IMR-90 (cell line): ENCODE measurements at regions not wholly inside any gene's neighbourhood (a gene's known extent, or its start where the extent isn't known, plus 50 kb on each side); places are given as distances from the start of the nearest gene placed in this dataset.
A peak's percentile ranks its signal among the peaks of the same experiment; 100 is the strongest.

ENCODE experiments used
- ATAC-seq: fragments of 200-7000 bp; cut with Tn5 transposase; 2 replicates; pipeline ENCODE4 v1.9.1; 2020; ENCODE audit warnings: low read depth, mild to moderate bottlenecking, moderate library complexity
- BruUV-seq: library from RNA; stranded (reverse); fragments of 400-500 nt; replicated peaks from 2 replicates; lab custom pipeline; 2021; lab: Mats Ljungman, UMichigan
- CTCF ChIA-PET: fragments of 300-600 bp; formaldehyde crosslinking; extraction: SDS; loops from one replicate; lab custom pipeline; 2021; ENCODE audit warnings: antibody characterized with exemption; lab: Yijun Ruan, JAX
- POLR2A ChIA-PET: fragments of 300-600 bp; sonication (Branson Sonifier 250); formaldehyde crosslinking; loops from one replicate; lab custom pipeline; 2022; ENCODE audit warnings: antibody characterized with exemption; ENCODE audit not compliant: unreplicated experiment; lab: Charles Lee
- DNase-seq: peaks from one replicate; pipeline ENCODE4 v3.0.0; 2013
- H2AFZ ChIP-seq: replicated peaks from 2 replicates; pipeline ENCODE3; 2013; ENCODE audit warnings: low read length, mild to moderate bottlenecking; ENCODE audit not compliant: poor library complexity
- H2AK5ac ChIP-seq: 2 replicates; pipeline ENCODE4 v1.6.1; 2013; ENCODE audit warnings: low read depth, low read length, inconsistent platforms
- H2AK9ac ChIP-seq: replicated peaks from 2 replicates; pipeline ENCODE3; 2013; ENCODE audit warnings: mild to moderate bottlenecking, low read depth, low read length, moderate library complexity; ENCODE audit not compliant: poor library complexity
- H2BK120ac ChIP-seq: 2 replicates; pipeline ENCODE4 v1.6.1; 2013; ENCODE audit warnings: low read depth, low read length, inconsistent platforms
- H2BK15ac ChIP-seq: 3 replicates; pipeline ENCODE4 v1.6.1; 2013; ENCODE audit warnings: low read depth, low read length, inconsistent platforms
- H2BK20ac ChIP-seq: 2 replicates; pipeline ENCODE4 v1.6.1; 2013; ENCODE audit warnings: low read depth, mild to moderate bottlenecking, inconsistent platforms, low read length, moderate library complexity
- H2BK5ac ChIP-seq: 2 replicates; pipeline ENCODE4 v1.6.1; 2013; ENCODE audit warnings: mild to moderate bottlenecking, low read depth, low read length, inconsistent platforms; ENCODE audit not compliant: poor library complexity, severe bottlenecking
- H3K14ac ChIP-seq: replicated peaks from 2 replicates; pipeline ENCODE4 v1.6.1; 2013; ENCODE audit warnings: low read depth, low read length, inconsistent platforms
- H3K18ac ChIP-seq: 2 replicates; pipeline ENCODE4 v1.6.1; 2013; ENCODE audit warnings: low read depth, low read length, control low read depth
- H3K23ac ChIP-seq: 2 replicates; pipeline ENCODE4 v1.6.1; 2013; ENCODE audit warnings: low read depth, low read length, inconsistent platforms
- H3K27ac ChIP-seq: 2 replicates; pipeline ENCODE4 v1.5.1; 2013; ENCODE audit warnings: mild to moderate bottlenecking, control low read depth, low read length; ENCODE audit not compliant: insufficient read depth
- H3K27me3 ChIP-seq: 2 replicates; pipeline ENCODE4 v1.6.1; 2013; ENCODE audit warnings: low read length; ENCODE audit not compliant: control insufficient read depth, insufficient read depth
- H3K36me3 ChIP-seq: 2 replicates; pipeline ENCODE4 v1.6.1; 2013; ENCODE audit warnings: low read length, mixed read lengths; ENCODE audit not compliant: control insufficient read depth, insufficient read depth
- H3K4ac ChIP-seq: 2 replicates; pipeline ENCODE4 v1.6.1; 2013; ENCODE audit warnings: low read depth, low read length, inconsistent platforms
- H3K4me1 ChIP-seq: 2 replicates; pipeline ENCODE4 v1.6.1; 2013; ENCODE audit warnings: low read length, mixed read lengths; ENCODE audit not compliant: control insufficient read depth, insufficient read depth
- H3K4me2 ChIP-seq: 2 replicates; pipeline ENCODE4 v1.6.1; 2013; ENCODE audit warnings: low read depth, mild to moderate bottlenecking, control low read depth, low read length, moderate library complexity
- H3K4me3 ChIP-seq: 2 replicates; pipeline ENCODE4 v1.5.1; 2013; ENCODE audit warnings: low read depth, mild to moderate bottlenecking, control low read depth, low read length, moderate library complexity; ENCODE audit not compliant: insufficient read depth
- H3K56ac ChIP-seq: 2 replicates; pipeline ENCODE4 v1.6.1; 2013; ENCODE audit warnings: low read length, inconsistent platforms; ENCODE audit not compliant: insufficient read depth; ENCODE audit errors: extremely low read depth
- H3K79me1 ChIP-seq, 2 experiments: 2 replicates each; pipeline ENCODE4 v1.6.1; 2013; ENCODE audit warnings: low read length in 2 of 2, inconsistent platforms in 1 of 2, low read depth in 1 of 2
- H3K9ac ChIP-seq: 2 replicates; pipeline ENCODE4 v1.6.1; 2013; ENCODE audit warnings: low read depth, low read length, control low read depth
- H3K9me1 ChIP-seq: 2 replicates; pipeline ENCODE4 v1.6.1; 2013; ENCODE audit warnings: low read length, inconsistent platforms; ENCODE audit not compliant: insufficient read depth
- H3K9me3 ChIP-seq: 2 replicates; pipeline ENCODE4 v1.6.1; 2013; ENCODE audit warnings: low read length; ENCODE audit not compliant: control insufficient read depth, insufficient read depth
- H4K20me1 ChIP-seq: 2 replicates; pipeline ENCODE4 v1.6.1; 2013; ENCODE audit warnings: low read length, inconsistent platforms; ENCODE audit not compliant: insufficient read depth
- H4K5ac ChIP-seq: 2 replicates; pipeline ENCODE4 v1.6.1; 2013; ENCODE audit warnings: mild to moderate bottlenecking, low read depth, low read length, control low read depth
- H4K8ac ChIP-seq, 2 experiments: 2 replicates each; pipeline ENCODE4 v1.6.1; 2013; ENCODE audit warnings: low read depth in 2 of 2, low read length in 2 of 2, control low read depth in 1 of 2, inconsistent platforms in 1 of 2
- H4K91ac ChIP-seq: 2 replicates; pipeline ENCODE4 v1.6.1; 2013; ENCODE audit warnings: low read depth, low read length, inconsistent platforms; ENCODE audit not compliant: insufficient read depth
- RAD21 ChIP-seq: IDR thresholded peaks from 2 replicates; pipeline ENCODE4 v1.6.1; 2012; ENCODE audit warnings: low read length, improper control_type of control experiment
- SMC3 ChIP-seq: fragments of 150-350 bp; IDR thresholded peaks from 2 replicates; pipeline ENCODE4 v1.6.1; 2016; ENCODE audit warnings: low read depth, mild to moderate bottlenecking, antibody characterized with exemption, low read length, moderate library complexity
- WGBS, 2 experiments: methylation state at CpG; one replicate each; pipeline versions ENCODE4 v1.1.5 to v1.1.7; 2013; ENCODE audit warnings: missing lambda C conversion rate in 2 of 2; ENCODE audit not compliant: insufficient read length in 1 of 2; ENCODE audit errors: extremely low coverage in 2 of 2; 5-methylcytosine and 5-hydroxymethylcytosine counted together
- dilution Hi-C: fragments of 300-500 bp; cut with HindIII; formaldehyde crosslinking; loops from one replicate; pipeline ENCODE4 v1.14.3; 2018; ENCODE audit warnings: low sequenced_read_pairs; ENCODE audit not compliant: unreplicated experiment
- in situ Hi-C: fragments of 300-500 bp; cut with MboI; formaldehyde crosslinking; loops from 3 replicates; pipeline ENCODE4 v1.14.3; 2019; ENCODE audit warnings: low sequenced_read_pairs, inconsistent platforms, mixed read lengths
- intact Hi-C: fragments of 100-400 bp; cut with micrococcal nuclease; formaldehyde crosslinking; loops from 2 replicates; pipeline ENCODE4 v1.10.0; 2022
- TF ChIP-seq, protein P1 (sequence below): fragments of 150-350 bp; IDR thresholded peaks from 2 replicates; pipeline ENCODE4 v1.6.1; 2017; ENCODE audit warnings: mild to moderate bottlenecking, antibody characterized with exemption, low read length, low read depth
- TF ChIP-seq, protein P2 (sequence below): conservative IDR thresholded peaks from 2 replicates; pipeline ENCODE4 v1.5.1; 2012; ENCODE audit warnings: mild to moderate bottlenecking, low read depth, low read length, improper control_type of control experiment

DNA sequence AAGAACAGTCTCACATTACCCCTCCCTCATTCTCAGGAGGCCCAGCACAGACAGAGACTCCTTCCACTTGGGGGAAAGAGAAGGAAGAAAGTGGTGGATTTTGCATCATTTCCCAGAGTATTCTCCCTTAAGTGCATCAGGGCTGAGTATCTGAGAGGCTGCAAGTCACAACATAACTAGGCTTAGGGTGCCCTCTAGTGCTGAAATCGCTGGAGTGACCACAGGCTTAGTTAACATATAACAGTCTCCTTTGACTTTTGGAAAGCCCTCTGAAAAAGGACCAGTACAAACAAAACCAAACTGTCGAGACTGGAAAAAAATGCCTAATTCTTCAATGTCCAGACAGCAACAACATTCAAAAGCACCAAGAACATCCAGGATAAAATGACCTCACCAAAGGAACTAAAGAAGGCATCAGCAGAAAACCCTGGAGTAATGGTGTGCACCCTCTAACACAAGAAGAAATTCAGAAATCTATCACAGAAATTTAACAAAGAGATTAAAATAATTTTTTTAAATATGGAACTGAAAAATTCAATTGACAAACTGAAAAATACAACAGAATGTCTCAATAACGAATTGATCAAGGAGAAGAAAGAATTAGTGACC lies 412.3 kb downstream of the RPS29 start:
- H3K9me3 ChIP-seq: no peaks in the 10 kb centered on the region
- intact Hi-C loops: loop anchor here (1.0 to 10.0 kb wide), 4 partner anchors 239 to 1257 kb away; no protein-coding TSS in a partner anchor

More for the DNA sequence above, 412.3 kb downstream of the RPS29 start:
- no peak overlapping the region for H3K4me3 ChIP-seq
- H3K56ac ChIP-seq: no peak overlapping the region
- H3K23ac ChIP-seq: no peak overlapping the region
- H2BK15ac ChIP-seq: no peak overlapping the region
- no peak overlapping the region for H2BK20ac ChIP-seq
- H3K4ac ChIP-seq: no peak overlapping the region
- in situ Hi-C loops (loop anchor here (10.0 kb wide), 1 partner anchor 1259 kb away; no protein-coding TSS in a partner anchor), dilution Hi-C loops (no loop called here)
- no peak overlapping the region for H2BK5ac ChIP-seq
- H3K27me3 ChIP-seq: no peaks in the 10 kb centered on the region
- DNase-seq: peak; percentile 69
- no peaks in the 10 kb centered on the region for H3K36me3 ChIP-seq
- TF ChIP-seq, protein P1, sequence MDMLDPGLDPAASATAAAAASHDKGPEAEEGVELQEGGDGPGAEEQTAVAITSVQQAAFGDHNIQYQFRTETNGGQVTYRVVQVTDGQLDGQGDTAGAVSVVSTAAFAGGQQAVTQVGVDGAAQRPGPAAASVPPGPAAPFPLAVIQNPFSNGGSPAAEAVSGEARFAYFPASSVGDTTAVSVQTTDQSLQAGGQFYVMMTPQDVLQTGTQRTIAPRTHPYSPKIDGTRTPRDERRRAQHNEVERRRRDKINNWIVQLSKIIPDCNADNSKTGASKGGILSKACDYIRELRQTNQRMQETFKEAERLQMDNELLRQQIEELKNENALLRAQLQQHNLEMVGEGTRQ: no peak
- TF ChIP-seq RAD21: peak; percentile 79
- TF ChIP-seq SMC3: peak; percentile 75
- TF ChIP-seq, protein P2, sequence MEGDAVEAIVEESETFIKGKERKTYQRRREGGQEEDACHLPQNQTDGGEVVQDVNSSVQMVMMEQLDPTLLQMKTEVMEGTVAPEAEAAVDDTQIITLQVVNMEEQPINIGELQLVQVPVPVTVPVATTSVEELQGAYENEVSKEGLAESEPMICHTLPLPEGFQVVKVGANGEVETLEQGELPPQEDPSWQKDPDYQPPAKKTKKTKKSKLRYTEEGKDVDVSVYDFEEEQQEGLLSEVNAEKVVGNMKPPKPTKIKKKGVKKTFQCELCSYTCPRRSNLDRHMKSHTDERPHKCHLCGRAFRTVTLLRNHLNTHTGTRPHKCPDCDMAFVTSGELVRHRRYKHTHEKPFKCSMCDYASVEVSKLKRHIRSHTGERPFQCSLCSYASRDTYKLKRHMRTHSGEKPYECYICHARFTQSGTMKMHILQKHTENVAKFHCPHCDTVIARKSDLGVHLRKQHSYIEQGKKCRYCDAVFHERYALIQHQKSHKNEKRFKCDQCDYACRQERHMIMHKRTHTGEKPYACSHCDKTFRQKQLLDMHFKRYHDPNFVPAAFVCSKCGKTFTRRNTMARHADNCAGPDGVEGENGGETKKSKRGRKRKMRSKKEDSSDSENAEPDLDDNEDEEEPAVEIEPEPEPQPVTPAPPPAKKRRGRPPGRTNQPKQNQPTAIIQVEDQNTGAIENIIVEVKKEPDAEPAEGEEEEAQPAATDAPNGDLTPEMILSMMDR: peak; percentile 69
- ATAC-seq: peak; percentile 91
- H4K5ac ChIP-seq: no peak overlapping the region
- no peaks in the 10 kb centered on the region for H4K20me1 ChIP-seq
- H3K4me1 ChIP-seq: no peaks in the 10 kb centered on the region
- H3K9ac ChIP-seq: no peak overlapping the region
- WGBS, 2 experiments: 0% methylated on average over 1 of the region's 3 CpGs; no CpG with 5 or more reads in 1 of the 2 experiments
- no peak overlapping the region for H3K4me2 ChIP-seq
- ChIA-PET POLR2A (no interaction called here), CTCF (interaction anchor here (0.6 kb wide), 1 partner anchor 351 kb away, joined by 3 read pairs; no protein-coding TSS in a partner anchor)
- H4K8ac ChIP-seq: no peak overlapping the region
- no peak overlapping the region for H2BK120ac ChIP-seq
- H2AFZ ChIP-seq: no peak overlapping the region
- no peaks in the 10 kb centered on the region for H3K79me1 ChIP-seq
- no peak overlapping the region for H3K14ac ChIP-seq
- H2AK5ac ChIP-seq: no peak overlapping the region
- H3K9me1 ChIP-seq: no peaks in the 10 kb centered on the region
- no TSS peak for BruUV-seq
- H4K91ac ChIP-seq: no peak overlapping the region
- no peak overlapping the region for H2AK9ac ChIP-seq
- H3K27ac ChIP-seq: no peak overlapping the region
- no peak overlapping the region for H3K18ac ChIP-seq
